Sigmoid colon (tissue), 4 donors: ENCODE measurements at regions not wholly inside any gene's neighbourhood (a gene's known extent, or its start where the extent isn't known, plus 50 kb on each side); places are given as distances from the start of the nearest gene placed in this dataset.

Experiments
- CTCF ChIP-seq, 4 experiments: fragments of 450-650 bp in 3 of 4; fragments of 200-600 bp in 1 of 4; IDR thresholded peaks; one replicate each; pipeline ENCODE4 v1.5.1; 2016 to 2019; ENCODE audit warnings: antibody characterized with exemption in 4 of 4, mild to moderate bottlenecking in 3 of 4, moderate library complexity in 2 of 4
- EP300 ChIP-seq, 4 donors: sonication (generic); formaldehyde crosslinking; IDR thresholded peaks; one replicate each; pipeline ENCODE4 v1.6.1; 2017; ENCODE audit warnings: antibody characterized with exemption in 4 of 4
- POLR2A ChIP-seq, 2 donors: fragments of 450-650 bp; IDR thresholded peaks; one replicate each; pipeline ENCODE4 v1.6.1; 2016; ENCODE audit warnings: antibody characterized with exemption in 2 of 2, mild to moderate bottlenecking in 2 of 2, moderate library complexity in 2 of 2

GRCh38 chr6:22043284-22043962, 253.4 kb downstream of the PRL start:
- TF ChIP-seq POLR2A (IDR thresholded peaks at IDR 0.05) (no peak), CTCF (IDR thresholded peaks at IDR 0.05) (no peak), EP300 (IDR thresholded peaks at IDR 0.05) (no peak)
